ENCODE measurements at regions not wholly inside any gene's neighbourhood (a gene's known extent, or its start where the extent isn't known, plus 50 kb on each side); places are given as distances from the start of the nearest gene placed in this dataset.

- TF ChIP-seq ZNF274 (IDR thresholded peaks at IDR 0.05; ENCODE audit: low read depth, low read length) = no peak
- no peak for TF ChIP-seq YY1 (IDR thresholded peaks at IDR 0.05; ENCODE audit: insufficient read depth, insufficient read length)
These were observed 688.6 kb downstream of the NOVA1 start for GRCh38 chr14:25909045-25909747.
